Nephron (organoid): ENCODE measurements at regions not wholly inside any gene's neighbourhood (a gene's known extent, or its start where the extent isn't known, plus 50 kb on each side); places are given as distances from the start of the nearest gene placed in this dataset.

Source experiments
- H3K27ac Mint-ChIP-seq, 3 experiments: 2 replicates each; pipeline ENCODE4 v1.8.0; 2020; ENCODE audit warnings: mixed read lengths in 3 of 3, mild to moderate bottlenecking in 2 of 3, moderate library complexity in 1 of 3
- H3K27me3 Mint-ChIP-seq: 2 replicates; pipeline ENCODE4 v1.8.0; 2021; ENCODE audit warnings: low read depth, mild to moderate bottlenecking, moderate library complexity, mixed read lengths
- H3K36me3 Mint-ChIP-seq: 2 replicates; pipeline ENCODE4 v1.8.0; 2020; ENCODE audit warnings: low read depth, mixed read lengths
- H3K4me1 Mint-ChIP-seq: 2 replicates; pipeline ENCODE4 v1.8.0; 2020; ENCODE audit warnings: mixed read lengths
- H3K4me3 Mint-ChIP-seq, 3 experiments: 2 replicates each; pipeline ENCODE4 v1.8.0; 2020; ENCODE audit warnings: mild to moderate bottlenecking in 3 of 3, mixed read lengths in 3 of 3, moderate library complexity in 2 of 3
- H3K9me3 Mint-ChIP-seq: 2 replicates; pipeline ENCODE4 v1.8.0; 2020; ENCODE audit warnings: mixed read lengths
- CTCF ChIP-seq, 3 experiments: fragments of 200-600 bp; sonication (generic); IDR thresholded peaks; one replicate each; pipeline ENCODE4 v1.5.0; 2021; ENCODE audit warnings: antibody characterized with exemption in 3 of 3; ENCODE audit not compliant: unreplicated experiment in 3 of 3

- Mint-ChIP-seq H3K4me1 (peaks cover 48% of the 10 kb centered on the region), H3K27ac (peak overlapping the region; percentile 40 to 88 (median 72)), H3K4me3 (peak overlapping the region in 1 of 3 experiments; percentile 10), H3K9me3 (no peaks in the 10 kb centered on the region), H3K36me3 (peaks cover 6% of the 10 kb centered on the region), H3K27me3 (peaks cover 3% of the 10 kb centered on the region)
- TF ChIP-seq CTCF (IDR thresholded peaks at IDR 0.05; ENCODE audit: unreplicated experiment in 3 of 3) = no peak
These were observed 380.6 kb upstream of the C2CD4B start for GRCh38 chr15:62545467-62546227.

GRCh38 chr15:62546628-62547027, 381.5 kb upstream of the C2CD4B start:
- TF ChIP-seq CTCF (IDR thresholded peaks at IDR 0.05; ENCODE audit: unreplicated experiment in 3 of 3) = no peak
- Mint-ChIP-seq H3K27ac (peak overlapping the region; percentile 40 to 88 (median 72)), H3K9me3 (no peaks in the 10 kb centered on the region), H3K4me1 (peaks cover 48% of the 10 kb centered on the region), H3K27me3 (peaks cover 3% of the 10 kb centered on the region), H3K4me3 (peak overlapping the region in 1 of 3 experiments; percentile 10), H3K36me3 (no peaks in the 10 kb centered on the region)

- no peaks in the 10 kb centered on the region for H3K36me3 Mint-ChIP-seq
- TF ChIP-seq CTCF (IDR thresholded peaks at IDR 0.05; ENCODE audit: unreplicated experiment in 3 of 3) = no peak
- peaks cover 3% of the 10 kb centered on the region for H3K27me3 Mint-ChIP-seq
- peak overlapping the region in 1 of 3 experiments; percentile 9 for H3K4me3 Mint-ChIP-seq
- peak overlapping the region; percentile 19 to 72 (median 64) for H3K27ac Mint-ChIP-seq
- peaks cover 48% of the 10 kb centered on the region for H3K4me1 Mint-ChIP-seq
- H3K9me3 Mint-ChIP-seq = peaks cover 4% of the 10 kb centered on the region
These were observed 382.5 kb upstream of the C2CD4B start for GRCh38 chr15:62547584-62547983.

- Mint-ChIP-seq H3K36me3 (no peaks in the 10 kb centered on the region), H3K9me3 (peaks cover 4% of the 10 kb centered on the region), H3K4me3 (no peak overlapping the region), H3K27ac (peak overlapping the region; percentile 55 to 97 (median 95)), H3K27me3 (peaks cover 3% of the 10 kb centered on the region), H3K4me1 (peaks cover 53% of the 10 kb centered on the region)
- peak; percentile 23 to 31 (median 25) for TF ChIP-seq CTCF (IDR thresholded peaks at IDR 0.05; ENCODE audit: unreplicated experiment in 3 of 3)
These were observed 384.4 kb upstream of the C2CD4B start for GRCh38 chr15:62549345-62549970.

- no peaks in the 10 kb centered on the region for H3K36me3 Mint-ChIP-seq
- TF ChIP-seq CTCF (IDR thresholded peaks at IDR 0.05; ENCODE audit: unreplicated experiment in 3 of 3) = no peak
These were observed 385.0 kb upstream of the C2CD4B start for GRCh38 chr15:62550106-62550505.

More at GRCh38 chr15:62550106-62550505, 385.0 kb upstream of the C2CD4B start:
- no peak overlapping the region for H3K4me3 Mint-ChIP-seq
- H3K27me3 Mint-ChIP-seq = peaks cover 3% of the 10 kb centered on the region
- H3K9me3 Mint-ChIP-seq = peaks cover 4% of the 10 kb centered on the region
- H3K4me1 Mint-ChIP-seq = peaks cover 52% of the 10 kb centered on the region
- H3K27ac Mint-ChIP-seq = peak overlapping the region; percentile 55 to 97 (median 95)
